ENCODE measurements at regions not wholly inside any gene's neighbourhood (a gene's known extent, or its start where the extent isn't known, plus 50 kb on each side); places are given as distances from the start of the nearest gene placed in this dataset.
A peak's percentile ranks its signal among the peaks of the same experiment; 100 is the strongest.

GRCh38 chr3:87145553-87145952, 81.6 kb upstream of the CHMP2B start:
- TF ChIP-seq CTCF (IDR thresholded peaks at IDR 0.05) (peak; percentile 9), EZH2 (IDR thresholded peaks at IDR 0.05; ENCODE audit: borderline replicate concordance, insufficient read depth, low read depth, low read length, poor library complexity, severe bottlenecking) (no peak)
